ENCODE measurements at regions not wholly inside any gene's neighbourhood (a gene's known extent, or its start where the extent isn't known, plus 50 kb on each side); places are given as distances from the start of the nearest gene placed in this dataset.

GRCh38 chr22:19664406-19664805 lies 49.9 kb upstream of the SEPTIN5 start:
- TF ChIP-seq, protein P1, sequence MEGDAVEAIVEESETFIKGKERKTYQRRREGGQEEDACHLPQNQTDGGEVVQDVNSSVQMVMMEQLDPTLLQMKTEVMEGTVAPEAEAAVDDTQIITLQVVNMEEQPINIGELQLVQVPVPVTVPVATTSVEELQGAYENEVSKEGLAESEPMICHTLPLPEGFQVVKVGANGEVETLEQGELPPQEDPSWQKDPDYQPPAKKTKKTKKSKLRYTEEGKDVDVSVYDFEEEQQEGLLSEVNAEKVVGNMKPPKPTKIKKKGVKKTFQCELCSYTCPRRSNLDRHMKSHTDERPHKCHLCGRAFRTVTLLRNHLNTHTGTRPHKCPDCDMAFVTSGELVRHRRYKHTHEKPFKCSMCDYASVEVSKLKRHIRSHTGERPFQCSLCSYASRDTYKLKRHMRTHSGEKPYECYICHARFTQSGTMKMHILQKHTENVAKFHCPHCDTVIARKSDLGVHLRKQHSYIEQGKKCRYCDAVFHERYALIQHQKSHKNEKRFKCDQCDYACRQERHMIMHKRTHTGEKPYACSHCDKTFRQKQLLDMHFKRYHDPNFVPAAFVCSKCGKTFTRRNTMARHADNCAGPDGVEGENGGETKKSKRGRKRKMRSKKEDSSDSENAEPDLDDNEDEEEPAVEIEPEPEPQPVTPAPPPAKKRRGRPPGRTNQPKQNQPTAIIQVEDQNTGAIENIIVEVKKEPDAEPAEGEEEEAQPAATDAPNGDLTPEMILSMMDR (IDR thresholded peaks at IDR 0.05; ENCODE audit: insufficient read depth, low read depth, low read length, missing control alignments) = no peak
- H3K4me3 ChIP-seq (ENCODE audit: low read length) = no peak overlapping the region
- DNase-seq (ENCODE audit: low read depth) = no peak
